B cell (primary cell): ENCODE measurements at regions not wholly inside any gene's neighbourhood (a gene's known extent, or its start where the extent isn't known, plus 50 kb on each side); places are given as distances from the start of the nearest gene placed in this dataset.

ENCODE experiments used
- ATAC-seq: fragments of 200-7000 bp; cut with Tn5 transposase; one replicate; pipeline ENCODE4 v1.10.0; 2021; ENCODE audit warnings: low read depth, mild to moderate bottlenecking, moderate number of reproducible peaks, moderate library complexity
- CTCF ChIA-PET: fragments of 350-600 bp; sonication (Branson Sonifier 250); formaldehyde crosslinking; loops from one replicate; lab custom pipeline; 2021; ENCODE audit warnings: antibody characterized with exemption, inconsistent platforms; lab: Charles Lee
- POLR2A ChIA-PET: fragments of 350-600 bp; sonication (Branson Sonifier 250); formaldehyde crosslinking; loops from one replicate; lab custom pipeline; 2021; ENCODE audit warnings: antibody characterized with exemption; lab: Charles Lee
- DNase-seq: peaks from one replicate; pipeline ENCODE4 v3.0.0; 2013
- H2AFZ ChIP-seq: 2 replicates; pipeline ENCODE4 v1.6.1; 2012; ENCODE audit warnings: mild to moderate bottlenecking, low read depth, low read length; ENCODE audit not compliant: insufficient read depth, poor library complexity, severe bottlenecking
- H3K27ac ChIP-seq, 2 donors: 1 replicate in 1 of 2; 2 replicates in 1 of 2; pipeline ENCODE4 v1.5.1; 2012 to 2013; ENCODE audit warnings: low read length in 2 of 2, mild to moderate bottlenecking in 2 of 2, moderate library complexity in 1 of 2
- H3K27me3 ChIP-seq, 4 experiments: fragments of 200-600 bp in 1 of 4; sonication (generic) in 1 of 4; replicated peaks in 1 of 4; 1 replicate in 2 of 4; 2 replicates in 2 of 4; pipeline versions ENCODE4 v1.6.1 to v1.7.0; 2013 to 2016; ENCODE audit warnings: low read length in 3 of 4, mild to moderate bottlenecking in 2 of 4, mixed read lengths in 1 of 4, moderate library complexity in 1 of 4; ENCODE audit not compliant: insufficient read depth in 4 of 4, control insufficient read depth in 3 of 4; ENCODE audit errors: control extremely low read depth in 1 of 4
- H3K36me3 ChIP-seq, 2 experiments: replicated peaks in 1 of 2; 1 replicate in 1 of 2; 2 replicates in 1 of 2; pipeline versions ENCODE4 v1.6.1 to v1.7.1; 2013; ENCODE audit warnings: low read length in 1 of 2; ENCODE audit not compliant: insufficient read depth in 2 of 2, control insufficient read depth in 1 of 2; ENCODE audit errors: control extremely low read depth in 1 of 2, extremely low read depth in 1 of 2
- H3K4me1 ChIP-seq, 2 donors: fragments of 200-600 bp in 1 of 2; sonication (generic) in 1 of 2; 1 replicate in 1 of 2; 2 replicates in 1 of 2; pipeline versions ENCODE4 v1.5.1 to v1.6.1; 2013 to 2017; ENCODE audit warnings: low read length in 2 of 2; ENCODE audit not compliant: control insufficient read depth in 2 of 2, insufficient read depth in 2 of 2
- H3K4me2 ChIP-seq: replicated peaks from 2 replicates; pipeline ENCODE3; 2012; ENCODE audit warnings: mild to moderate bottlenecking, low read depth, low read length; ENCODE audit not compliant: poor library complexity, severe bottlenecking
- H3K4me3 ChIP-seq, 5 experiments: fragments of 200-600 bp in 1 of 5; sonication (generic) in 1 of 5; 1 replicate in 3 of 5; 2 replicates in 2 of 5; pipeline versions ENCODE4 v1.5.1 to v1.7.0; 2011 to 2016; ENCODE audit warnings: low read length in 4 of 5, mild to moderate bottlenecking in 4 of 5, low read depth in 2 of 5, control low read depth in 1 of 5, moderate library complexity in 1 of 5; ENCODE audit not compliant: insufficient read depth in 1 of 5; ENCODE audit errors: control extremely low read depth in 1 of 5, extremely low read depth in 1 of 5
- H3K79me2 ChIP-seq: fragments of 200-600 bp; sonication (generic); one replicate; pipeline ENCODE4 v1.6.0; 2016; ENCODE audit warnings: low read length; ENCODE audit not compliant: control insufficient read depth, insufficient read depth
- H3K9ac ChIP-seq: fragments of 200-600 bp; sonication (generic); 2 replicates; pipeline ENCODE4 v1.6.1; 2017; ENCODE audit warnings: mild to moderate bottlenecking, low read length, moderate library complexity
- H3K9me3 ChIP-seq, 3 donors: one replicate each; pipeline versions ENCODE4 v1.6.1 to v1.7.1; 2013; ENCODE audit warnings: low read length in 2 of 3; ENCODE audit not compliant: control insufficient read depth in 2 of 3, insufficient read depth in 1 of 3; ENCODE audit errors: control extremely low read depth in 1 of 3
- H4K20me1 ChIP-seq: 2 replicates; pipeline ENCODE4 v1.6.0; 2012; ENCODE audit warnings: mild to moderate bottlenecking, low read length; ENCODE audit not compliant: insufficient read depth, control insufficient read depth, poor library complexity, severe bottlenecking
- H3K27ac Mint-ChIP-seq: one replicate; pipeline ENCODE4 v1.8.0; 2021; ENCODE audit warnings: mixed read lengths
- H3K27me3 Mint-ChIP-seq: one replicate; pipeline ENCODE4 v1.8.0; 2021; ENCODE audit warnings: mixed read lengths
- H3K4me1 Mint-ChIP-seq: one replicate; pipeline ENCODE4 v1.8.0; 2021; ENCODE audit warnings: mixed read lengths
- H3K4me3 Mint-ChIP-seq: one replicate; pipeline ENCODE4 v1.8.0; 2021; ENCODE audit warnings: mixed read lengths
- H3K9me3 Mint-ChIP-seq: one replicate; pipeline ENCODE4 v1.8.0; 2022; ENCODE audit warnings: mixed read lengths; ENCODE audit not compliant: insufficient read depth
- CTCF ChIP-seq: fragments of 200-600 bp; IDR thresholded peaks from one replicate; pipeline ENCODE4 v1.8.0; 2022; ENCODE audit warnings: antibody characterized with exemption, mild to moderate bottlenecking
- EZH2 ChIP-seq: IDR thresholded peaks from 2 replicates; pipeline ENCODE4 v1.6.1; 2012; ENCODE audit warnings: borderline replicate concordance, low read depth, mild to moderate bottlenecking, moderate library complexity, low read length; ENCODE audit not compliant: insufficient read depth, poor library complexity, severe bottlenecking
- WGBS: methylation state at CpG from one replicate; pipeline ENCODE4 v1.1.5; 2013; ENCODE audit warnings: missing lambda C conversion rate; ENCODE audit not compliant: insufficient coverage; 5-methylcytosine and 5-hydroxymethylcytosine counted together
- intact Hi-C: fragments of 100-400 bp; cut with micrococcal nuclease; formaldehyde crosslinking; loops from one replicate; pipeline ENCODE4 v1.10.0; 2022

GRCh38 chr1:163650624-163651023 is 328.9 kb downstream of the NUF2 start:
- Mint-ChIP-seq H3K4me3 (no peak overlapping the region), H3K4me1 (no peaks in the 10 kb centered on the region), H3K9me3 (no peaks in the 10 kb centered on the region), H3K27me3 (peaks cover 3% of the 10 kb centered on the region), H3K27ac (no peak overlapping the region)
- H4K20me1 ChIP-seq, result no peaks in the 10 kb centered on the region
- ChIA-PET POLR2A (no interaction called here), CTCF (no interaction called here)
- DNase-seq (no peak), ATAC-seq (no peak)
- H3K4me1 ChIP-seq, result no peaks in the 10 kb centered on the region
- no peak overlapping the region for H3K9ac ChIP-seq
- WGBS, result 96% methylated on average over 4 of the region's 4 CpGs
- TF ChIP-seq EZH2, result no peak
- no peak for TF ChIP-seq CTCF
- H3K79me2 ChIP-seq, result no peaks in the 10 kb centered on the region
- no peak overlapping the region for H3K27ac ChIP-seq
- H3K9me3 ChIP-seq, result no peaks in the 10 kb centered on the region
- intact Hi-C loops, result no loop called here
- no peak overlapping the region for H3K4me2 ChIP-seq
- no peaks in the 10 kb centered on the region for H3K36me3 ChIP-seq
- no peak overlapping the region for H3K4me3 ChIP-seq
- H3K27me3 ChIP-seq, result no peaks in the 10 kb centered on the region
- H2AFZ ChIP-seq, result no peak overlapping the region

DNA sequence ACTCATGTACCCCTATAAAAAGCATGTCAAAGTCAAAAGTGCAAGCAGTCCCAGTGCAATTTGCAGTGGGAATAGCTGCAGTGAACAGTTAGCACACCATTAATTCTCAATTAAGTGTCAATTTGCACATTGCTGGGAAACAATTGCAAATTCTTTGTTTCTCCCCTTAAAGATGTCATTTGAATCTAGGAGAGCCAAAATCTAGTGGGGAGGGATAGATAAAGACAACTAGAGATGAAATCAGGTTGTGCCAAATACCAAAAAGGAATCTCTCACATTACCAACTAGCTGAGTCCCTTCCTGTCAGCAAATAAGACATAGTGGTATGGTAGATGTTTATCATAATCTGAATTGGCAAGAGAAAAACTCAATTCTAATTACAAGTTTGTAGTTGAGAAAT is 330.7 kb downstream of the NUF2 start:
- H3K4me1 ChIP-seq, result no peaks in the 10 kb centered on the region
- H3K27me3 ChIP-seq, result no peaks in the 10 kb centered on the region
- DNase-seq (no peak), ATAC-seq (no peak)
- Mint-ChIP-seq H3K9me3 (no peaks in the 10 kb centered on the region), H3K27ac (no peak overlapping the region), H3K4me1 (no peaks in the 10 kb centered on the region), H3K4me3 (no peak overlapping the region), H3K27me3 (peaks cover 3% of the 10 kb centered on the region)
- no peak overlapping the region for H3K4me2 ChIP-seq
- intact Hi-C loops, result no loop called here
- no peaks in the 10 kb centered on the region for H4K20me1 ChIP-seq
- ChIA-PET POLR2A (no interaction called here), CTCF (interaction anchor here (0.6 kb wide), 1 partner anchor 801 kb away, joined by 4 read pairs; no protein-coding TSS in a partner anchor)
- TF ChIP-seq CTCF (no peak), EZH2 (no peak)
- H3K36me3 ChIP-seq, result no peaks in the 10 kb centered on the region
- H3K79me2 ChIP-seq, result no peaks in the 10 kb centered on the region
- H3K27ac ChIP-seq, result no peak overlapping the region
- H3K9ac ChIP-seq, result no peak overlapping the region
- no peaks in the 10 kb centered on the region for H3K9me3 ChIP-seq
- no peak overlapping the region for H2AFZ ChIP-seq
- no peak overlapping the region for H3K4me3 ChIP-seq
